HT1080 (cell line): ENCODE measurements at regions not wholly inside any gene's neighbourhood (a gene's known extent, or its start where the extent isn't known, plus 50 kb on each side); places are given as distances from the start of the nearest gene placed in this dataset.
"Not testable (repeated sequence)": the region's sequence is repeated elsewhere in the genome, so short reads cannot be mapped to it uniquely, and the experiment has no call there.

Experiments used
- DNase-seq: peaks from one replicate; pipeline ENCODE4 v3.0.0-alpha.2; 2015; ENCODE audit warnings: low read depth

GRCh38 chr17:20387549-20387948 lies 79.8 kb downstream of the LGALS9B start:
- DNase-seq: not testable (repeated sequence)

- DNase-seq: peak; percentile 46
These were observed 85.7 kb downstream of the LGALS9B start for GRCh38 chr17:20381358-20382300.

DNA sequence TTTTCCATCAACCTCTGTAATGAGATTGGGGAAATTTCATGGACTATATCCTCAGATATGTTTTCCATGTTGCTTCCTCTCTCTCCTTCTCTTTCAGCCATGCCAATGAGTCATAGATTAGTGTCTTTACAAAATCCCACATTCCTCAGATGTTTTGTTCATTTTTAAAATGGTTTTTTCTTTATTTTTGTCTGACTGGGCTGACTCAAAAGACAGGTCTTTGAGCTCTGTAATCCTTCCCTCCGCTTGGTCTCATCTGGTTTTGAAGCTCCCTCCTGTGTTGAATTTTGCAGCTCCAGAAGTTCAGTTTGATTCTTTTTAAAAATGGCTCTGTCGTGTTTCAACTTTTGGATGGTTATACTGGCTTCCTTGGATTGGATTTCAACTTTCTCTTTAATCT lies 86.7 kb downstream of the LGALS9B start:
- peak; percentile 51 for DNase-seq

DNA sequence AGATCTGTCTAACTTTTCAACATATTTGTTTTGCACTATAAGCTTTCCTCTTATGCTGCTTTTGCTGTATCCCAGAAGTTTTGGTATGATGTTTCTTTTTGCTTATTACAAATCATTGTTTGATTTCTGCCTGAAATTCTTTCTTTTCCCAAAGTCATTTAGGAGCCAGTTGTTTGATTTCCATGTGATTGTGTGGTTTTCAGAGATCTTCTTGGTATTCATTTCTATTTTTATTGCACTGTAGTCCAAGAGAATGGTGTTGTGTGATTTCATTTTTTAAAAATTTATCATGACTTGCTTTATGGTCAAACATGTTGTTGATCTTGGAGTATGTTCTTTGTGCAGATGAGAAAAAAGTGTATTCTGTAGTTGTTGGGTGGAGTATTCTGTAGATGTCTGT lies 88.1 kb downstream of the LGALS9B start:
- not testable (repeated sequence) for DNase-seq

GRCh38 chr17:20376642-20377041 lies 90.7 kb downstream of the LGALS9B start:
- not testable (repeated sequence) for DNase-seq

DNA sequence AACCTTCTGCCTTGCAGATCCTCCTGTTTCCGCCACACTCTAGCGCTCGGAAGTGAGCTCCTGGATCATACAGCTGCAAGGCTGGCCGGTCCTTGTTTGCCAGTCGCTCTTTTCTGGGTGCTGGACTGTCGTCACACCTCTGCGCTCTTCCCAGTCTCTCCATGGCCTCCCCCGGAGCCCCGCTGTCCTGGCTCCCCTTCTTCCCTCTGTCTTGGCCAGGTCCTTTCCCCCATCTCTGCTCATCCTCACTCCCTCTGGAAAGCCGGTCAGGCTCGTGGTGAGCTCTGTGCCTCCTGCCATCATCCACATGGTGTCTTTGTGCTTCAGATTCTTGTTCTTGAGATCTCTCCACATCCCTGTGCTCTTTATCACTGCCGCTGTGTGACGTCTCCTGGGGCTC lies 91.6 kb downstream of the LGALS9B start:
- DNase-seq: not testable (repeated sequence)
